Fibroblast of lung (primary cell): ENCODE measurements at regions not wholly inside any gene's neighbourhood (a gene's known extent, or its start where the extent isn't known, plus 50 kb on each side); places are given as distances from the start of the nearest gene placed in this dataset.

Experiments used
- DNase-seq, 2 donors: peaks; one replicate each; pipeline versions ENCODE4 v3.0.0 to v3.0.0-alpha.2; 2010; ENCODE audit warnings: low read depth in 2 of 2
- H2AFZ ChIP-seq: 2 replicates; pipeline ENCODE4 v1.5.1; 2012; ENCODE audit warnings: low read length, control low read depth, inconsistent platforms
- H3K27ac ChIP-seq: 2 replicates; pipeline ENCODE4 v1.5.1; 2011; ENCODE audit warnings: low read length, control low read depth; ENCODE audit not compliant: insufficient read depth
- H3K27me3 ChIP-seq: 2 replicates; pipeline ENCODE4 v1.5.1; 2011; ENCODE audit warnings: mild to moderate bottlenecking, low read length; ENCODE audit not compliant: control insufficient read depth, insufficient read depth
- H3K36me3 ChIP-seq: 2 replicates; pipeline ENCODE4 v1.5.1; 2011; ENCODE audit warnings: low read length; ENCODE audit not compliant: control insufficient read depth, insufficient read depth
- H3K4me1 ChIP-seq: 2 replicates; pipeline ENCODE4 v1.5.1; 2011; ENCODE audit warnings: low read length; ENCODE audit not compliant: control insufficient read depth, insufficient read depth; ENCODE audit errors: extremely low read depth
- H3K4me2 ChIP-seq: 2 replicates; pipeline ENCODE4 v1.5.1; 2011; ENCODE audit warnings: low read length, control low read depth; ENCODE audit not compliant: insufficient read depth; ENCODE audit errors: extremely low read depth
- H3K4me3 ChIP-seq, 4 experiments: fragments of 200-600 bp in 1 of 4; sonication (generic) in 1 of 4; replicated peaks in 1 of 4; 2 replicates each; pipeline ENCODE4 v1.5.1; 2011 to 2016; ENCODE audit warnings: low read length in 4 of 4, low read depth in 3 of 4, mild to moderate bottlenecking in 3 of 4, control low read depth in 2 of 4, inconsistent platforms in 1 of 4, mixed read lengths in 1 of 4; ENCODE audit not compliant: insufficient read depth in 1 of 4; ENCODE audit errors: control extremely low read depth in 1 of 4
- H3K79me2 ChIP-seq: 2 replicates; pipeline ENCODE4 v1.5.1; 2012; ENCODE audit warnings: mild to moderate bottlenecking, low read length, inconsistent platforms; ENCODE audit not compliant: control insufficient read depth, insufficient read depth
- H3K9ac ChIP-seq: 2 replicates; pipeline ENCODE4 v1.5.1; 2011; ENCODE audit warnings: mild to moderate bottlenecking, low read length, control low read depth; ENCODE audit not compliant: insufficient read depth
- H3K9me3 ChIP-seq: 2 replicates; pipeline ENCODE4 v1.5.1; 2012; ENCODE audit warnings: low read depth, low read length; ENCODE audit not compliant: control insufficient read depth, insufficient read depth
- H4K20me1 ChIP-seq: 2 replicates; pipeline ENCODE4 v1.5.1; 2011; ENCODE audit warnings: low read length; ENCODE audit not compliant: control insufficient read depth, insufficient read depth; ENCODE audit errors: extremely low read depth
- EZH2 ChIP-seq: IDR thresholded peaks from 2 replicates; pipeline ENCODE4 v1.5.1; 2012; ENCODE audit warnings: low read length, control low read depth, mild to moderate bottlenecking; ENCODE audit errors: missing control alignments
- TF ChIP-seq, protein P1 (sequence below), 2 donors: IDR thresholded peaks in 1 of 2; conservative IDR thresholded peaks in 1 of 2; 1 replicate in 1 of 2; 2 replicates in 1 of 2; pipeline ENCODE4 v1.5.1; 2011 to 2012; ENCODE audit warnings: low read length in 2 of 2, control low read depth in 1 of 2, inconsistent platforms in 1 of 2, low read depth in 1 of 2, mild to moderate bottlenecking in 1 of 2

DNA sequence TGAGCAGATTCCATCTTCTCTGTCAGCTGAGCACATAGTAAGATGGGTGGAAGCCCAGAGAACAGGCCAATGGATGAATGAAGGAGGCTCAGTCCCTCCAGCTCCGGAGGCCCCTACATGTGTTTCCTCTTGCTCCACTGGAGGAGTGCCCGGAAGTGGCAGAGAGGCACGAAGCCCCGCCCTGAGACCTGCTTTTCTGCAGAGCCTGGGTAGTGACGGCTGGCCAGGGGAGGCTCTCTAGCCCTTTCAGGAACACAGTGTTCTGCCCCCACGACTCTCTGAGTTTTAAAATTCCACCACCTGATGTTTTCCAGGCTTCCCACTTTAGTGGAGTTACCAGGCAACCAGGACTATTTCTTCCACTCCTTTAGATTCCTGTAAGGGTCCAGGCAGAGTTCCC, 149.4 kb upstream of the SLC6A11 start:
- TF ChIP-seq EZH2: no peak
- TF ChIP-seq, protein P1, sequence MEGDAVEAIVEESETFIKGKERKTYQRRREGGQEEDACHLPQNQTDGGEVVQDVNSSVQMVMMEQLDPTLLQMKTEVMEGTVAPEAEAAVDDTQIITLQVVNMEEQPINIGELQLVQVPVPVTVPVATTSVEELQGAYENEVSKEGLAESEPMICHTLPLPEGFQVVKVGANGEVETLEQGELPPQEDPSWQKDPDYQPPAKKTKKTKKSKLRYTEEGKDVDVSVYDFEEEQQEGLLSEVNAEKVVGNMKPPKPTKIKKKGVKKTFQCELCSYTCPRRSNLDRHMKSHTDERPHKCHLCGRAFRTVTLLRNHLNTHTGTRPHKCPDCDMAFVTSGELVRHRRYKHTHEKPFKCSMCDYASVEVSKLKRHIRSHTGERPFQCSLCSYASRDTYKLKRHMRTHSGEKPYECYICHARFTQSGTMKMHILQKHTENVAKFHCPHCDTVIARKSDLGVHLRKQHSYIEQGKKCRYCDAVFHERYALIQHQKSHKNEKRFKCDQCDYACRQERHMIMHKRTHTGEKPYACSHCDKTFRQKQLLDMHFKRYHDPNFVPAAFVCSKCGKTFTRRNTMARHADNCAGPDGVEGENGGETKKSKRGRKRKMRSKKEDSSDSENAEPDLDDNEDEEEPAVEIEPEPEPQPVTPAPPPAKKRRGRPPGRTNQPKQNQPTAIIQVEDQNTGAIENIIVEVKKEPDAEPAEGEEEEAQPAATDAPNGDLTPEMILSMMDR (conservative IDR thresholded peaks at IDR 0.05 in 1 of 2, IDR thresholded peaks at IDR 0.05 in 1 of 2; ENCODE audit: low read depth in 1 of 2, low read length in 2 of 2): no peak
- H3K27ac ChIP-seq: no peak overlapping the region

DNA sequence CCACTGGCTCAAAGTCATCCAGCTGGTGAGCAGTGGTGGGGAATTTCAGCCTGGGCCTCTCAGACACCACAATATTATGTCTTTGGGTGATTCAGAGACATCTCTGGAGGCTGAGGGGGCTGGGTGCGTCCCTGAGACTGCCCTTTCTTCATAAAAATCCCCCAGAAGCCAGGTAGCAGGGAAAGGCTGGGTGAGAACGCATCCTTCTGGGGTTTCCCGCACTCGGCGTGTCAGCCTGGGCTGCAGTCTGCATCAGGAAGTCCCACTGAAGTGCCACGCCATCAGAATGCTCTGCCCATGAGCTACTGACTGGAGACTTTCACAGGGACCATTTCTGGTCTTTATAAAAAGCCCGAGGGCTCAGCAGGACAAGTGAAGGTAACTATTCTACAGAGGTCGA, 148.8 kb upstream of the SLC6A11 start:
- Histone ChIP-seq H3K4me1 (no peaks in the 10 kb centered on the region), H3K79me2 (no peaks in the 10 kb centered on the region), H3K4me3 (no peak overlapping the region), H3K36me3 (no peaks in the 10 kb centered on the region), H3K27me3 (no peaks in the 10 kb centered on the region), H2AFZ (no peak overlapping the region), H3K9me3 (no peaks in the 10 kb centered on the region), H3K9ac (no peak overlapping the region), H3K27ac (no peak overlapping the region), H4K20me1 (no peaks in the 10 kb centered on the region), H3K4me2 (no peak overlapping the region)
- TF ChIP-seq, protein P1 (conservative IDR thresholded peaks at IDR 0.05 in 1 of 2, IDR thresholded peaks at IDR 0.05 in 1 of 2; ENCODE audit: low read depth in 1 of 2, low read length in 2 of 2): no peak
- DNase-seq: no peak

More for the DNA sequence above, 149.4 kb upstream of the SLC6A11 start:
- no peak for DNase-seq
- Histone ChIP-seq H3K79me2 (no peaks in the 10 kb centered on the region), H3K4me3 (no peak overlapping the region), H2AFZ (no peak overlapping the region), H3K36me3 (no peaks in the 10 kb centered on the region), H3K27me3 (no peaks in the 10 kb centered on the region), H4K20me1 (no peaks in the 10 kb centered on the region), H3K9ac (no peak overlapping the region), H3K4me1 (no peaks in the 10 kb centered on the region), H3K9me3 (no peaks in the 10 kb centered on the region), H3K4me2 (no peak overlapping the region)

DNA sequence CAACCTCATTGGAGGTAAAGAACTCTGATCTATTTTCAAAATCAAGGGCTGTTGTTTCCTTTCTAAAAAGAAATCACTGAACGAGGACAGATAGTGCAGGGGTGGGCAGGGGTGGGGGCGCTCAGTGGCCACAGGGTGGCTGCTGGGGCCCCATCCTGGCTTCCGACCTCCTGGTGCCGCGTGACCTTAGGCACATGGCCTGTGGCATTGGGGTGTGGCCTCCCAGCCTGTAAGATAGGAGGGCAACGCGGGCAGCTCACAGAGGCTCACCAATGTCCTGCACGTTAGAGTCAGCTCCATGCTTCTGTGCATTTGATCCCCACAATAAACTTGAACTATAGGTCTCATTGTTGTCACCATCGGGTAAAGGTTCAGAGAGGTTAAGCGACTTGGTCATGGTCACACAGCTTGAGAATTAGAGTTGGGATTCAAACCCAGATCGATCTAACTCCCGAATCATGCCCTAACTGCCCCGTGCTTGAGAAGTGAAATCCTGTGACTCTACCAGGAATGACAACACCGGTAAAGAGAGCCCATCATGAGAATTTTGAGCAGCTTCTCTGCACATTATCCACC, 148.0 kb upstream of the SLC6A11 start:
- no peak for DNase-seq
- Histone ChIP-seq H3K4me3 (no peak overlapping the region), H3K4me2 (no peak overlapping the region), H3K79me2 (no peaks in the 10 kb centered on the region), H3K36me3 (no peaks in the 10 kb centered on the region), H3K27me3 (no peaks in the 10 kb centered on the region), H2AFZ (no peak overlapping the region), H3K9me3 (no peaks in the 10 kb centered on the region), H3K4me1 (no peaks in the 10 kb centered on the region), H4K20me1 (no peaks in the 10 kb centered on the region), H3K9ac (no peak overlapping the region), H3K27ac (no peak overlapping the region)
- TF ChIP-seq EZH2: no peak
- TF ChIP-seq, protein P1 (conservative IDR thresholded peaks at IDR 0.05 in 1 of 2, IDR thresholded peaks at IDR 0.05 in 1 of 2; ENCODE audit: low read depth in 1 of 2, low read length in 2 of 2): no peak
